DOHH2 (cell line): ENCODE measurements at regions not wholly inside any gene's neighbourhood (a gene's known extent, or its start where the extent isn't known, plus 50 kb on each side); places are given as distances from the start of the nearest gene placed in this dataset.
"Not testable (repeated sequence)": the region's sequence is repeated elsewhere in the genome, so short reads cannot be mapped to it uniquely, and the experiment has no call there.

Source experiments
- H3F3A ChIP-seq: fragments of 200-600 bp; sonication (generic), shearing (Covaris generic); 2 replicates; pipeline ENCODE4 v1.6.0; 2016; ENCODE audit warnings: antibody characterized with exemption, mild to moderate bottlenecking; ENCODE audit not compliant: control insufficient read depth, insufficient read depth
- H3K27ac ChIP-seq: fragments of 200-600 bp; sonication (generic); 2 replicates; pipeline ENCODE4 v1.5.1; 2014; ENCODE audit warnings: low read depth, mild to moderate bottlenecking, low read length, moderate library complexity
- H3K27me3 ChIP-seq: fragments of 200-600 bp; sonication (generic); 2 replicates; pipeline ENCODE4 v1.6.1; 2014; ENCODE audit warnings: mild to moderate bottlenecking, low read length, mixed read lengths; ENCODE audit not compliant: control insufficient read depth
- H3K36me3 ChIP-seq: fragments of 200-600 bp; sonication (generic); 2 replicates; pipeline ENCODE4 v1.6.1; 2014; ENCODE audit warnings: mild to moderate bottlenecking, low read length, moderate library complexity, mixed read lengths; ENCODE audit not compliant: control insufficient read depth
- H3K4me1 ChIP-seq: fragments of 200-600 bp; sonication (generic); 2 replicates; pipeline ENCODE4 v1.6.1; 2014; ENCODE audit warnings: mild to moderate bottlenecking, low read length, mixed read lengths; ENCODE audit not compliant: control insufficient read depth
- H3K4me2 ChIP-seq: fragments of 200-600 bp; sonication (generic); 2 replicates; pipeline ENCODE4 v1.6.0; 2014; ENCODE audit warnings: mild to moderate bottlenecking, low read length, moderate library complexity
- H3K4me3 ChIP-seq: fragments of 200-600 bp; sonication (generic); 2 replicates; pipeline ENCODE4 v1.5.1; 2014; ENCODE audit warnings: mild to moderate bottlenecking, low read length, mixed read lengths
- H3K79me2 ChIP-seq: fragments of 200-600 bp; sonication (generic); 2 replicates; pipeline ENCODE4 v1.6.1; 2014; ENCODE audit warnings: mild to moderate bottlenecking, low read length, mixed read lengths; ENCODE audit not compliant: control insufficient read depth
- H3K9me2 ChIP-seq: fragments of 200-600 bp; sonication (generic); replicated peaks from 2 replicates; pipeline ENCODE4 v1.6.1; 2014; ENCODE audit warnings: mild to moderate bottlenecking, low read length, mixed read lengths; ENCODE audit not compliant: control insufficient read depth
- H3K9me3 ChIP-seq: fragments of 200-600 bp; sonication (generic); 2 replicates; pipeline ENCODE4 v1.6.1; 2014; ENCODE audit warnings: antibody characterized with exemption, low read length, mixed read lengths; ENCODE audit not compliant: control insufficient read depth, insufficient read depth
- H4K20me1 ChIP-seq: fragments of 200-600 bp; sonication (generic); 2 replicates; pipeline ENCODE4 v1.6.0; 2014; ENCODE audit warnings: low read depth, mild to moderate bottlenecking, antibody characterized with exemption, low read length, moderate library complexity; ENCODE audit not compliant: control insufficient read depth, insufficient read depth
- EZH2phosphoT487 ChIP-seq: fragments of 200-600 bp; sonication (generic); IDR thresholded peaks from 2 replicates; pipeline ENCODE4 v1.6.1; 2017; ENCODE audit warnings: borderline replicate concordance, mild to moderate bottlenecking, antibody characterized with exemption, low read length, moderate library complexity, mixed read lengths
- TF ChIP-seq, protein P1 (sequence below): fragments of 200-600 bp; sonication (generic); IDR thresholded peaks from one replicate; pipeline ENCODE4 v1.5.1; 2014; ENCODE audit warnings: antibody characterized with exemption, mild to moderate bottlenecking, low read depth, low read length; ENCODE audit not compliant: poor library complexity, severe bottlenecking

DNA sequence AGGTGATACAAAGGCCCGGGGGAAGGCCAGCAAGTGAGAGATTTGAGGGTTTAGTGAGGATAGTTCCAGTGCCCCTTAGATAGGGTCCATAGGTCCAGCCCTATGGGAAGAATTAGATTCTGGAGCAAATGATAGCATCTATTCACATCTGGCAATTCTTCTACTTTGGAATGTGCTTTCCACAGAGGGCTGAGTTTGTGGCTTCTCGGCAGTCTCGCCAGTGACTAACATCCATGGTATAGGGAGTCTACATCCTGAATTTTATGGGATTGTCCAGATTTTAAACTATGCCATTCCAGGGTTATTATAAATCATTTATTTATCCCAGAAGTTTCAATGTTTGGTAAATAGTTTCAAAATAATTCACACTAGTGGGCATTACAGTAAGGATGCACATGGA lies 207.3 kb upstream of the ADO start:
- no peaks in the 10 kb centered on the region for H3K79me2 ChIP-seq
- no peak overlapping the region for H3K4me3 ChIP-seq
- H3K27me3 ChIP-seq: no peaks in the 10 kb centered on the region
- no peaks in the 10 kb centered on the region for H3K9me2 ChIP-seq
- H4K20me1 ChIP-seq: no peaks in the 10 kb centered on the region
- no peak overlapping the region for H3K4me2 ChIP-seq
- H3K9me3 ChIP-seq: no peaks in the 10 kb centered on the region
- H3K36me3 ChIP-seq: no peaks in the 10 kb centered on the region
- H3F3A ChIP-seq: no peaks in the 10 kb centered on the region
- TF ChIP-seq, protein P1, sequence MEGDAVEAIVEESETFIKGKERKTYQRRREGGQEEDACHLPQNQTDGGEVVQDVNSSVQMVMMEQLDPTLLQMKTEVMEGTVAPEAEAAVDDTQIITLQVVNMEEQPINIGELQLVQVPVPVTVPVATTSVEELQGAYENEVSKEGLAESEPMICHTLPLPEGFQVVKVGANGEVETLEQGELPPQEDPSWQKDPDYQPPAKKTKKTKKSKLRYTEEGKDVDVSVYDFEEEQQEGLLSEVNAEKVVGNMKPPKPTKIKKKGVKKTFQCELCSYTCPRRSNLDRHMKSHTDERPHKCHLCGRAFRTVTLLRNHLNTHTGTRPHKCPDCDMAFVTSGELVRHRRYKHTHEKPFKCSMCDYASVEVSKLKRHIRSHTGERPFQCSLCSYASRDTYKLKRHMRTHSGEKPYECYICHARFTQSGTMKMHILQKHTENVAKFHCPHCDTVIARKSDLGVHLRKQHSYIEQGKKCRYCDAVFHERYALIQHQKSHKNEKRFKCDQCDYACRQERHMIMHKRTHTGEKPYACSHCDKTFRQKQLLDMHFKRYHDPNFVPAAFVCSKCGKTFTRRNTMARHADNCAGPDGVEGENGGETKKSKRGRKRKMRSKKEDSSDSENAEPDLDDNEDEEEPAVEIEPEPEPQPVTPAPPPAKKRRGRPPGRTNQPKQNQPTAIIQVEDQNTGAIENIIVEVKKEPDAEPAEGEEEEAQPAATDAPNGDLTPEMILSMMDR: no peak
- no peak for TF ChIP-seq EZH2phosphoT487
- H3K4me1 ChIP-seq: peaks cover 10% of the 10 kb centered on the region
- no peak overlapping the region for H3K27ac ChIP-seq

DNA sequence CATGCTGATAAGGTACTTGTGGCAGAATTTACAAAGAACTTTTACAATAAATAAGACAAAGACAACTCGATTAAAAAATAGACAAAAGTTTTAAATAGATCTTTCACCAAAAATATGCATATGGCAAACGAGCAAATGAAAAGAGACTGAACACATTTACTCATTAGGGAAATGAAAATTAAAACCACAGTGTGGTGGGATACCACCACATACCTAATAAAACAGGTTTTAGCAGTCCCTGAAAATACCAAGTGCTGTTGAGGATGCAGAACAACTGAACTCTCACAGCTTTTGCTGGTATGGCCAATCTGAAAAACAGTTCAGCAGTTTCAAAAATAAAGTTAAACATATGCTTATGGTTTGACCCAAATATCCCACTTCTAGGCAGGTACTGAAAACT lies 205.4 kb upstream of the ADO start:
- H3K9me3 ChIP-seq: no peaks in the 10 kb centered on the region
- H3K4me2 ChIP-seq: no peak overlapping the region
- no peaks in the 10 kb centered on the region for H3F3A ChIP-seq
- no peaks in the 10 kb centered on the region for H3K27me3 ChIP-seq
- no peaks in the 10 kb centered on the region for H3K36me3 ChIP-seq
- H4K20me1 ChIP-seq: no peaks in the 10 kb centered on the region
- H3K27ac ChIP-seq: no peak overlapping the region
- no peaks in the 10 kb centered on the region for H3K79me2 ChIP-seq
- no peak overlapping the region for H3K4me3 ChIP-seq
- TF ChIP-seq, protein P1: no peak
- no peak for TF ChIP-seq EZH2phosphoT487
- H3K4me1 ChIP-seq: peaks cover 9% of the 10 kb centered on the region
- no peaks in the 10 kb centered on the region for H3K9me2 ChIP-seq

DNA sequence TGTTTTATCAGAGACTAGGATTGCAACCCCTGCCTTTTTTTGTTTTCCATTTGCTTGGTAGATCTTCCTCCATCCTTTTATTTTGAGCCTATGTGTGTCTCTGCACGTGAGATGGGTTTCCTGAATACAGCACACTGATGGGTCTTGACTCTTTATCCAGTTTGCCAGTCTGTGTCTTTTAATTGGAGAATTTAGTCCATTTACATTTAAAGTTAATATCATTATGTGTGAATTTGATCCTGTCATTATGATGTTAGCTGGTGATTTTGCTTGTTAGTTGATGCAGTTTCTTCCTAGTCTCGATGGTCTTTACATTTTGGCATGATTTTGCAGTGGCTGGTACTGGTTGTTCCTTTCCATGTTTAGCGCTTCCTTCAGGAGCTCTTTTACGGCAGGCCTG lies 198.0 kb upstream of the ADO start:
- H3K36me3 ChIP-seq, H3F3A ChIP-seq, H3K27ac ChIP-seq: not testable (repeated sequence)

DNA sequence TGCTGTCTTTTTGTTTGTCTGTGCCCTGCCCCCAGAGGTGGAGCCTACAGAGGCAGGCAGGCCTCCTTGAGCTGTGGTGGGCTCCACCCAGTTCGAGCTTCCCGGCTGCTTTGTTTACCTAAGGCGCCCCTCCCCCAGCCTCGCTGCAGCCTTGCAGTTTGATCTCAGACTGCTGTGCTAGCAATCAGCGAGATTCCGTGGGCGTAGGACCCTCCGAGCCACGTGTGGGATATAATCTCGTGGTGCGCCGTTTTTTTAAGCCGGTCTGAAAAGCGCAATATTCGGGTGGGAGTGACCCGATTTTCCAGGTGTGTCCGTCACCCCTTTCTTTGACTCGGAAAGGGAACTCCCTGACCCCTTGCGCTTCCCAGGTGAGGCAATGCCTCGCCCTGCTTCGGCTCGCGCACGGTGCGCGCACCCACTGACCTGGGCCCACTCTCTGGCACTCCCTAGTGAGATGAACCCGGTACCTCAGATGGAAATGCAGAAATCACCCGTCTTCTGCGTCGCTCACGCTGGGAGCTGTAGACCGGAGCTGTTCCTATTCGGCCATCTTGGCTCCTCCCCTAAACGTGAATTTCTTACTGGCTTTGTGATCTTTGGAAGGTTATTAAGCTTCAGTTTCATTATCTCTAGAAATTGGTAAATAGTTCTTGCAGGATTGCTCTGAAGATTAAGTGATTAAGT lies 196.2 kb upstream of the ADO start:
- H3K4me2 ChIP-seq, H3K9me2 ChIP-seq, H3K27ac ChIP-seq, H3K27me3 ChIP-seq, H3K79me2 ChIP-seq, H3K36me3 ChIP-seq, H4K20me1 ChIP-seq, H3K4me3 ChIP-seq, H3K9me3 ChIP-seq, H3F3A ChIP-seq: not testable (repeated sequence)
- H3K4me1 ChIP-seq: peaks cover 27% of the 10 kb centered on the region

More for the DNA sequence above, 198.0 kb upstream of the ADO start:
- H3K4me3 ChIP-seq, H3K9me3 ChIP-seq, H3K27me3 ChIP-seq, H3K79me2 ChIP-seq, H4K20me1 ChIP-seq, H3K4me2 ChIP-seq, H3K9me2 ChIP-seq: not testable (repeated sequence)
- peaks cover 14% of the 10 kb centered on the region for H3K4me1 ChIP-seq
